ENCODE measurements at regions not wholly inside any gene's neighbourhood (a gene's known extent, or its start where the extent isn't known, plus 50 kb on each side); places are given as distances from the start of the nearest gene placed in this dataset.

- no peak for ATAC-seq (ENCODE audit: insufficient read depth, low read depth)
- H3K4me3 ChIP-seq (ENCODE audit: low read depth in 1 of 2, low read length in 2 of 2), result no peak overlapping the region
Observed at GRCh38 chr10:118403967-118404366, 61.8 kb upstream of the FAM204A start.

GRCh38 chr10:118401708-118402193 is 59.6 kb upstream of the FAM204A start:
- no peak overlapping the region for H3K27ac ChIP-seq (ENCODE audit: low read length)

More at GRCh38 chr10:118403967-118404366, 61.8 kb upstream of the FAM204A start:
- H3K9ac ChIP-seq (ENCODE audit: low read depth, low read length), result no peak overlapping the region
- no peak overlapping the region for H3K4me2 ChIP-seq (ENCODE audit: insufficient read depth, low read length)
- DNase-seq, result no peak
- no peaks in the 10 kb centered on the region for H3K9me3 ChIP-seq (ENCODE audit: insufficient read depth, low read length, severe bottlenecking)
- no peaks in the 10 kb centered on the region for H4K20me1 ChIP-seq (ENCODE audit: insufficient read depth, low read length)
- no peaks in the 10 kb centered on the region for H3K36me3 ChIP-seq (ENCODE audit: insufficient read depth, low read length)
- H3K27me3 ChIP-seq (ENCODE audit: insufficient read depth, low read length, poor library complexity), result peaks cover 7% of the 10 kb centered on the region
- no peak overlapping the region for H2AFZ ChIP-seq (ENCODE audit: low read depth, low read length)
- H3K27ac ChIP-seq (ENCODE audit: low read length), result no peak overlapping the region
- no peaks in the 10 kb centered on the region for H3K4me1 ChIP-seq (ENCODE audit: insufficient read depth, low read length)
- TF ChIP-seq CTCF (IDR thresholded peaks at IDR 0.05; ENCODE audit: borderline replicate concordance, extremely low read depth, low read length, poor library complexity, severe bottlenecking) (no peak), EZH2 (IDR thresholded peaks at IDR 0.05; ENCODE audit: borderline replicate concordance, low read depth, low read length, severe bottlenecking) (no peak)
- H3K79me2 ChIP-seq (ENCODE audit: insufficient read depth, low read length), result no peaks in the 10 kb centered on the region

GRCh38 chr10:118397391-118397790 is 55.3 kb upstream of the FAM204A start:
- H3K27me3 ChIP-seq (ENCODE audit: insufficient read depth, low read length, poor library complexity), result peaks cover 17% of the 10 kb centered on the region
- H3K4me3 ChIP-seq (ENCODE audit: low read depth in 1 of 2, low read length in 2 of 2), result no peak overlapping the region
- no peaks in the 10 kb centered on the region for H3K36me3 ChIP-seq (ENCODE audit: insufficient read depth, low read length)
- TF ChIP-seq EZH2 (IDR thresholded peaks at IDR 0.05; ENCODE audit: borderline replicate concordance, low read depth, low read length, severe bottlenecking) (no peak), CTCF (IDR thresholded peaks at IDR 0.05; ENCODE audit: borderline replicate concordance, extremely low read depth, low read length, poor library complexity, severe bottlenecking) (no peak)
- no peak overlapping the region for H3K27ac ChIP-seq (ENCODE audit: low read length)
- H3K4me2 ChIP-seq (ENCODE audit: insufficient read depth, low read length), result no peak overlapping the region
- no peaks in the 10 kb centered on the region for H3K79me2 ChIP-seq (ENCODE audit: insufficient read depth, low read length)
- no peak overlapping the region for H3K9ac ChIP-seq (ENCODE audit: low read depth, low read length)
- H3K9me3 ChIP-seq (ENCODE audit: insufficient read depth, low read length, severe bottlenecking), result no peaks in the 10 kb centered on the region
- ATAC-seq (ENCODE audit: insufficient read depth, low read depth) (no peak), DNase-seq (no peak)
- H3K4me1 ChIP-seq (ENCODE audit: insufficient read depth, low read length), result no peaks in the 10 kb centered on the region
- no peaks in the 10 kb centered on the region for H4K20me1 ChIP-seq (ENCODE audit: insufficient read depth, low read length)
- no peak overlapping the region for H2AFZ ChIP-seq (ENCODE audit: low read depth, low read length)

More at GRCh38 chr10:118401708-118402193, 59.6 kb upstream of the FAM204A start:
- no peak for TF ChIP-seq EZH2 (IDR thresholded peaks at IDR 0.05; ENCODE audit: borderline replicate concordance, low read depth, low read length, severe bottlenecking)
- TF ChIP-seq CTCF (IDR thresholded peaks at IDR 0.05; ENCODE audit: borderline replicate concordance, extremely low read depth, low read length, poor library complexity, severe bottlenecking), result no peak
- H3K27me3 ChIP-seq (ENCODE audit: insufficient read depth, low read length, poor library complexity), result peaks cover 16% of the 10 kb centered on the region
- H3K36me3 ChIP-seq (ENCODE audit: insufficient read depth, low read length), result no peaks in the 10 kb centered on the region
- no peaks in the 10 kb centered on the region for H3K9me3 ChIP-seq (ENCODE audit: insufficient read depth, low read length, severe bottlenecking)
- no peaks in the 10 kb centered on the region for H3K4me1 ChIP-seq (ENCODE audit: insufficient read depth, low read length)
- H3K4me3 ChIP-seq (ENCODE audit: low read depth in 1 of 2, low read length in 2 of 2), result no peak overlapping the region
- no peak overlapping the region for H2AFZ ChIP-seq (ENCODE audit: low read depth, low read length)
- H3K4me2 ChIP-seq (ENCODE audit: insufficient read depth, low read length), result no peak overlapping the region
- no peak overlapping the region for H3K9ac ChIP-seq (ENCODE audit: low read depth, low read length)
- ATAC-seq (ENCODE audit: insufficient read depth, low read depth) (no peak), DNase-seq (no peak)
- no peaks in the 10 kb centered on the region for H4K20me1 ChIP-seq (ENCODE audit: insufficient read depth, low read length)
- H3K79me2 ChIP-seq (ENCODE audit: insufficient read depth, low read length), result no peaks in the 10 kb centered on the region

GRCh38 chr10:118395947-118396346 is 53.8 kb upstream of the FAM204A start:
- ATAC-seq (ENCODE audit: insufficient read depth, low read depth) (no peak), DNase-seq (no peak)
- H3K79me2 ChIP-seq (ENCODE audit: insufficient read depth, low read length), result no peaks in the 10 kb centered on the region
- H3K9ac ChIP-seq (ENCODE audit: low read depth, low read length), result no peak overlapping the region
- no peak overlapping the region for H3K4me3 ChIP-seq (ENCODE audit: low read depth in 1 of 2, low read length in 2 of 2)
- no peak for TF ChIP-seq CTCF (IDR thresholded peaks at IDR 0.05; ENCODE audit: borderline replicate concordance, extremely low read depth, low read length, poor library complexity, severe bottlenecking)
- no peak for TF ChIP-seq EZH2 (IDR thresholded peaks at IDR 0.05; ENCODE audit: borderline replicate concordance, low read depth, low read length, severe bottlenecking)
- H3K9me3 ChIP-seq (ENCODE audit: insufficient read depth, low read length, severe bottlenecking), result no peaks in the 10 kb centered on the region
- no peak overlapping the region for H3K27ac ChIP-seq (ENCODE audit: low read length)
- no peaks in the 10 kb centered on the region for H4K20me1 ChIP-seq (ENCODE audit: insufficient read depth, low read length)
- H3K4me1 ChIP-seq (ENCODE audit: insufficient read depth, low read length), result no peaks in the 10 kb centered on the region
- no peak overlapping the region for H2AFZ ChIP-seq (ENCODE audit: low read depth, low read length)
- H3K4me2 ChIP-seq (ENCODE audit: insufficient read depth, low read length), result no peak overlapping the region
- H3K27me3 ChIP-seq (ENCODE audit: insufficient read depth, low read length, poor library complexity), result peaks cover 17% of the 10 kb centered on the region
- no peaks in the 10 kb centered on the region for H3K36me3 ChIP-seq (ENCODE audit: insufficient read depth, low read length)

Measured in DND-41 (cell line).